Rectal smooth muscle tissue (tissue), 1 donor: ENCODE measurements at regions not wholly inside any gene's neighbourhood (a gene's known extent, or its start where the extent isn't known, plus 50 kb on each side); places are given as distances from the start of the nearest gene placed in this dataset.

Experiments
- H3K27ac ChIP-seq: one replicate; pipeline ENCODE4 v1.7.0; 2013; ENCODE audit warnings: low read depth, low read length, inconsistent platforms
- H3K27me3 ChIP-seq: one replicate; pipeline ENCODE4 v1.7.0; 2013; ENCODE audit warnings: low read length; ENCODE audit not compliant: control insufficient read depth, insufficient read depth
- H3K36me3 ChIP-seq: one replicate; pipeline ENCODE4 v1.7.0; 2013; ENCODE audit warnings: low read length; ENCODE audit not compliant: control insufficient read depth, insufficient read depth
- H3K4me1 ChIP-seq: one replicate; pipeline ENCODE4 v1.7.0; 2013; ENCODE audit warnings: low read length; ENCODE audit not compliant: control insufficient read depth, insufficient read depth
- H3K4me3 ChIP-seq: one replicate; pipeline ENCODE4 v1.7.0; 2013; ENCODE audit warnings: low read length
- H3K9ac ChIP-seq: one replicate; pipeline ENCODE4 v1.7.0; 2013; ENCODE audit warnings: low read length

GRCh38 chr13:72657379-72657778 lies 70.0 kb downstream of the MZT1 start:
- no peaks in the 10 kb centered on the region for H3K36me3 ChIP-seq

DNA sequence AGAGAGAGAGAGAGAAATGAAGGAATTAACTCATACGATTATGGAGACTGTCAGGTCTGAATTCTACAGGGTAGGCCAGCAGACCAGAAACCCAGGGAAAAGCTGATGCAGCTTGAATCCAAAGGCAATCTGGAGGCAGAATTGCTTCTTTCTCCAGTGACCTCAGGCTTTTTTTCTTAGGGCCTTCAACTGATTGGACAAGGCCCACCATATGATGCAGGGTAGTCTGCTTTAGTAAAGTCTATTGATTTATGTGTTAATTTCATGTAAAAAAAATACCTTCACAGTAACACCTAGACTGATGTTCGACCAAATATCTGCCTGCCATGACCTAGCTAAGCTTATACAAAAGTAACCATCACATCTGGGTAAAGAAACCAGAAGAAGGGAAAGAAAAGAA lies 71.1 kb downstream of the MZT1 start:
- Histone ChIP-seq H3K27me3 (no peaks in the 10 kb centered on the region), H3K9ac (no peak overlapping the region), H3K27ac (no peak overlapping the region)

More at GRCh38 chr13:72657379-72657778, 70.0 kb downstream of the MZT1 start:
- Histone ChIP-seq H3K4me3 (no peak overlapping the region), H3K27me3 (no peaks in the 10 kb centered on the region), H3K4me1 (no peaks in the 10 kb centered on the region), H3K9ac (no peak overlapping the region), H3K27ac (no peak overlapping the region)

DNA sequence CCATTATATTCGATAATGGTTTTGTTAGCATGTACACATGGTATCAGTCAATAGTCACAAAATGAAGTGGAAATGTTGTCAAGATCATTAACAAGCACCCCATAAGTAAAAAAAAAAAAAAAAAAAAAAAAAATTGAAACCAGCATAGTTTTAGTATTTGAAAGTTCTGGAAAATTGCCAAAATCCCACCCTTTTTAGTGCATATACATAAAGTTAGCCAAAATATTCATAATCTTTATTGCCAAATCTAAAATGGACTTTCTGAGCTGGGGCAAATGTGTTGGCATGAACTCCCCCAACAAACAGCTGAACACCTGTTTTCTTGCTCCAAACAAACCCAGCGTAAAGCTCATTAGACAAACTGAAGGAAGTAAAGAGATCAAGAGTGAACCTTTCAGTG lies 73.9 kb downstream of the MZT1 start:
- no peak overlapping the region for H3K9ac ChIP-seq
- H3K4me3 ChIP-seq, result no peak overlapping the region
- no peaks in the 10 kb centered on the region for H3K36me3 ChIP-seq
- H3K27me3 ChIP-seq, result no peaks in the 10 kb centered on the region
- H3K4me1 ChIP-seq, result no peaks in the 10 kb centered on the region
- no peak overlapping the region for H3K27ac ChIP-seq

More for the DNA sequence above, 71.1 kb downstream of the MZT1 start:
- Histone ChIP-seq H3K4me1 (no peaks in the 10 kb centered on the region), H3K4me3 (no peak overlapping the region), H3K36me3 (no peaks in the 10 kb centered on the region)

DNA sequence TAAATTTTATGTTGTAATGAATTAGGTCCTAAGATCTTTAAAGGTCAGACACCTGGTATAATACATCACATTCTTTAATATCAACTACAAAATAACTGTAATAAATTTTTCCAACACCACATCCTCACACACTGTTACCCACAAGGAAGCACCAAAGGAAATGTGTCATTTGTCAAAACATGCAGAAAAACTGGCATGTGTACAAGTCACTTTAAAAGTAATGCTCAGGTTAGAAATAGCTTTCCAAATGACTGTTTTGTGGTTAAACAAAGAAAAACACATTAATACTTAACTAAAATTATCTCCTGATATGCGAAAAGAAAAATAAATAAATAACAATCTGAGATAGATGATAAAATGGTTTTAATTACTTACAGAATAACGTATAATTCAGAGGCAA lies 74.7 kb downstream of the MZT1 start:
- H3K4me3 ChIP-seq, result no peak overlapping the region
- H3K9ac ChIP-seq, result no peak overlapping the region
- H3K27ac ChIP-seq, result no peak overlapping the region
- no peaks in the 10 kb centered on the region for H3K36me3 ChIP-seq
- no peaks in the 10 kb centered on the region for H3K27me3 ChIP-seq
- H3K4me1 ChIP-seq, result no peaks in the 10 kb centered on the region

GRCh38 chr13:72651144-72651543 lies 76.3 kb downstream of the MZT1 start:
- H3K36me3 ChIP-seq, result no peaks in the 10 kb centered on the region
- no peaks in the 10 kb centered on the region for H3K27me3 ChIP-seq
- H3K4me3 ChIP-seq, result no peak overlapping the region
- no peak overlapping the region for H3K27ac ChIP-seq
- H3K4me1 ChIP-seq, result no peaks in the 10 kb centered on the region
- H3K9ac ChIP-seq, result no peak overlapping the region

DNA sequence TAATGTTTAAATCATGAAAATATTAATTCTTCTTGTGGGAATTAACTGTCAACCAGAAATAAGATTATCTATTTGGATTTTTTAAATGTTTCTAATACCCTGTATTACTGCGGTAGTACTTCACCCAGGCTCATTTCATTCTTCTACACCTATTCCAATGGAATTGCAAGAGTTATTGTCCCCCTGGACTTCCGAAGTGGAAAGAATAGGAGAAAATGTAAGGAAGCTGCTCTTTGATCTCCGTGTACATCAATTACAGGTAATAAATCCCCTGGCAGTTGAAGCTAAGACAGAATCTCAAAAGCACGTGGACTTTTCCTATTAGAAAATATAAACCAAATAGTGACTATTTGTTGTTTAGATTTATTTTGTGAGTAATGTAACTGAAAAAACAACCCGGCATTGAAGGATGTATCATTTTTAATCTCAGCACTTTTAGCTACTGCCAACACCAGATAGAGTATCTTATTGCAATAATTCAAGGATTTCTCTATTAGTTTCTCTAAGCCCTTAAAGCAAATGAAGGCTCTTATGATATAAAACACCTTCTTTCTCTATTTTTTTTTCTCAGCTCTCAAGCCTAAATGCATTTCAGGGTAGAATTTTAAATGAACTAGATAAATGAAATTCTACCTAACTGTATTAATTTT lies 77.3 kb downstream of the MZT1 start:
- Histone ChIP-seq H3K4me3 (no peak overlapping the region), H3K9ac (no peak overlapping the region), H3K4me1 (no peaks in the 10 kb centered on the region)

GRCh38 chr13:72648513-72649065 lies 78.8 kb downstream of the MZT1 start:
- no peaks in the 10 kb centered on the region for H3K36me3 ChIP-seq
- no peaks in the 10 kb centered on the region for H3K27me3 ChIP-seq
- no peaks in the 10 kb centered on the region for H3K4me1 ChIP-seq
- no peak overlapping the region for H3K27ac ChIP-seq
- H3K4me3 ChIP-seq, result no peak overlapping the region
- H3K9ac ChIP-seq, result no peak overlapping the region

More for the DNA sequence above, 77.3 kb downstream of the MZT1 start:
- H3K36me3 ChIP-seq, result no peaks in the 10 kb centered on the region
- no peak overlapping the region for H3K27ac ChIP-seq
- H3K27me3 ChIP-seq, result no peaks in the 10 kb centered on the region

DNA sequence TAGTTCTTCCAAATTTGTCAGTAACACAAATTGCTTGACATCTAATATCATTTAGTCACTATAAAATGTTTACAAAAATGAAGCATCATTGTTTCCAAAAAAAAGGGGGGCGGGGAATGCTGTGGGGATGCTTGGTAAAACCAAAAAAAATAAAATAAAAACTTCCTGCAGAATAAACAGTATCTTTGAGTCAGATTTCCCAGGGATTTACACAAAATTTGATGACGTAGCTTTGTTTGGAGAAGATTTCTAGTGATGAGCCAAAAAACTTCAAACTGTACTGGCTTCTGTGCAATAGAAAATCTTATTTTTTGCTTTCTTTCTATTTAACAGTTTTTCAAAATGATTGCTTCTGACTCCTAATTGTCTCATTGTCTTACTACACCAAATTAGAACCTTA lies 80.0 kb downstream of the MZT1 start:
- Histone ChIP-seq H3K27me3 (no peaks in the 10 kb centered on the region), H3K4me3 (no peak overlapping the region), H3K4me1 (no peaks in the 10 kb centered on the region), H3K27ac (no peak overlapping the region), H3K9ac (no peak overlapping the region), H3K36me3 (no peaks in the 10 kb centered on the region)

GRCh38 chr13:72645521-72645920 lies 81.9 kb downstream of the MZT1 start:
- no peak overlapping the region for H3K27ac ChIP-seq
- no peak overlapping the region for H3K4me3 ChIP-seq
- H3K4me1 ChIP-seq, result no peaks in the 10 kb centered on the region
- H3K36me3 ChIP-seq, result no peaks in the 10 kb centered on the region
- no peak overlapping the region for H3K9ac ChIP-seq
- no peaks in the 10 kb centered on the region for H3K27me3 ChIP-seq

DNA sequence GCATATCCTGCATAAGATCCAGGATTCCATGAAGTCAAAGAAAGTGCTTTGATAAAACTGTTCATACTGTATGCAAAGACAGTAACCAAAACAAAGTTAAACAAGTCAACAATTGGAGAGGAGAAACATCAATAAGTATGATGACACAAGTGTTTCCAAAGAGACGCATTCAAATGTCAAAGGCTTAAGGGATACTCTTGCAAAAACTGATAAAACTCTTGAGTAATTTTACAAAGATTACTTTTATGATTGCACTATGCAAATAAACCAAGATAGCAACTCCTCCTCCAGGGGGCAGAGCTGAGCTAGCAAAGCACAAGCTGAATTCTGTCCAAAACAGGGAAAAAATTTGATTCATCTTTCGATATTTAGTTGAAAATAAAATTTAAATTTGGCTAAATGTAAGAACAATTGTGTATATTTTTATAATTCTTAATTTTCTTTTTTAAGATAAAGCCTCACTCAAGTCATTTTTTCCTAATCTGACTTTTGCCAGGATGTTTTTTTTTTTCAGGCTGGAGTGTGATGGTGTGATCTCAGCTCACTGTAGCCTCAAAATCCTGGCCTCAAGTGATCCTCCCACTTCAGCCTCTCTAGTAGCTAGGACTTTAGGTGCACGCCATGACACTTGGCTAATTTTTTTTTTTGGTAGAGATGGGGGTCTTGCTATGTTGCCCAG lies 84.0 kb downstream of the MZT1 start:
- Histone ChIP-seq H3K9ac (no peak overlapping the region), H3K4me1 (no peaks in the 10 kb centered on the region), H3K36me3 (no peaks in the 10 kb centered on the region), H3K27me3 (no peaks in the 10 kb centered on the region), H3K27ac (no peak overlapping the region), H3K4me3 (no peak overlapping the region)

GRCh38 chr13:72639377-72639776 lies 88.1 kb downstream of the MZT1 start:
- H3K27me3 ChIP-seq, result no peaks in the 10 kb centered on the region
- no peaks in the 10 kb centered on the region for H3K4me1 ChIP-seq
- no peak overlapping the region for H3K9ac ChIP-seq
- H3K27ac ChIP-seq, result no peak overlapping the region
- no peak overlapping the region for H3K4me3 ChIP-seq
- no peaks in the 10 kb centered on the region for H3K36me3 ChIP-seq

- no peaks in the 10 kb centered on the region for H3K4me1 ChIP-seq
- H3K27me3 ChIP-seq, result no peaks in the 10 kb centered on the region
- H3K27ac ChIP-seq, result no peak overlapping the region
- no peak overlapping the region for H3K9ac ChIP-seq
- no peaks in the 10 kb centered on the region for H3K36me3 ChIP-seq
- no peak overlapping the region for H3K4me3 ChIP-seq
Observed at GRCh38 chr13:72638059-72638815, 89.2 kb downstream of the MZT1 start.
